ENCODE measurements at regions not wholly inside any gene's neighbourhood (a gene's known extent, or its start where the extent isn't known, plus 50 kb on each side); places are given as distances from the start of the nearest gene placed in this dataset.

DNA sequence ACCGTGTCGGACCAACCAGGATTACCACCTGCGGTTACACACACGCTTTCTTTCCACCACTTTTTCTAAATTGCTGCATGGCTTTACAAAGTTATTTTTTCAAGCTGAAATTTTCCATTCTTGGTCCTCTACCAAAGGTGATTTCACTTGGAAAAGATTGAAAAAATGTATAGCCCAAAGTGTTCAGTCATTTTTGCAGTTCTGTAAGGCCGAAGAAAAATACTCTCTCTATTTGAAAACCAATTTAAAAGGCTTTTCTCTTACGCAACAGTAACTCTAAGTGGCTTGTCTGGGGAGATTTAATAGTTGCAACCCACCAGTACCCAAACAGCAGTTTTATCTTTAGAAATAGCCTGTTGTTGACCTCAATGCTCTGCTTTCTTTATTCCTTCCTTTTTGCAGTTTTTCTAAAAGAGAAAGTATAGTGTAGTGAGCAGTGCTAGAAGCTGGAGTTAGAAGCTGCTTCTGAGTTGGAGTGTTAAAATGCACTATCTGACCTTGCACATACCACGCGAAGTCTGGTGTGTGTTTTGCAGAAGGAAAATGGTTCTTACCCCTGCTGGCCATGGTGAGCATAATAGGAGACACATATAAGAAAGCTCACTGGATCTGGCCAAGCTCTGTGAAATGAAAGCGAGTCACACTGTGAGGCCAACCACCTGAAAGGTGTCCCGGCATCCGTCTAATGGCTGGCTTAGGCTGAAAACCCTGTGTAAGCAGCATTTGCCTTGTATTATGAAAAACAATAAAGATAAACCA, 201.0 kb upstream of the ADRA1D start:
- no peak for TF ChIP-seq EZH2 (IDR thresholded peaks at IDR 0.05)
- TF ChIP-seq POLR2AphosphoS5 (IDR thresholded peaks at IDR 0.05; ENCODE audit: borderline replicate concordance, low read depth, low read length) = no peak
- TF ChIP-seq FOXP2 (optimal IDR thresholded peaks at IDR 0.05; ENCODE audit: control extremely low read depth, extremely low read length, insufficient read depth) = no peak
